Endothelial cell of hepatic sinusoid (primary cell): ENCODE measurements at regions not wholly inside any gene's neighbourhood (a gene's known extent, or its start where the extent isn't known, plus 50 kb on each side); places are given as distances from the start of the nearest gene placed in this dataset.
"Not testable (repeated sequence)": the region's sequence is repeated elsewhere in the genome, so short reads cannot be mapped to it uniquely, and the experiment has no call there.

Experiments
- in situ Hi-C: cut with HindIII; loops from 2 replicates; pipeline ENCODE4 v1.10.0; 2017; ENCODE audit warnings: low sequenced_read_pairs

- in situ Hi-C loops, result no loop called here
These were observed 856.3 kb upstream of the NDST4 start for GRCh38 chr4:115969756-115970155.

GRCh38 chr4:115965588-115965987, 852.2 kb upstream of the NDST4 start:
- in situ Hi-C loops, result no loop called here

- in situ Hi-C loops, result not testable (repeated sequence)
These were observed 842.8 kb upstream of the NDST4 start for GRCh38 chr4:115956054-115956796.

- in situ Hi-C loops, result no loop called here
These were observed 837.4 kb upstream of the NDST4 start for GRCh38 chr4:115950806-115951205.

GRCh38 chr4:115949974-115950743, 836.7 kb upstream of the NDST4 start:
- in situ Hi-C loops, result not testable (repeated sequence)

GRCh38 chr4:115945026-115945425, 831.6 kb upstream of the NDST4 start:
- in situ Hi-C loops, result no loop called here

GRCh38 chr4:115944146-115944905, 830.9 kb upstream of the NDST4 start:
- in situ Hi-C loops, result no loop called here

- in situ Hi-C loops, result no loop called here
These were observed 825.5 kb upstream of the NDST4 start for GRCh38 chr4:115938764-115939443.

- in situ Hi-C loops, result no loop called here
These were observed 816.0 kb upstream of the NDST4 start for GRCh38 chr4:115929373-115929772.

GRCh38 chr4:115927382-115927781, 814.0 kb upstream of the NDST4 start:
- in situ Hi-C loops, result no loop called here

GRCh38 chr4:115923152-115923551, 809.7 kb upstream of the NDST4 start:
- in situ Hi-C loops, result no loop called here

- in situ Hi-C loops, result no loop called here
These were observed 807.2 kb upstream of the NDST4 start for GRCh38 chr4:115920637-115921036.

GRCh38 chr4:115918149-115918548, 804.7 kb upstream of the NDST4 start:
- in situ Hi-C loops, result no loop called here

GRCh38 chr4:115906428-115906827, 793.0 kb upstream of the NDST4 start:
- in situ Hi-C loops, result no loop called here

- in situ Hi-C loops, result no loop called here
These were observed 770.4 kb upstream of the NDST4 start for GRCh38 chr4:115883847-115884246.

GRCh38 chr4:115883231-115883630, 769.8 kb upstream of the NDST4 start:
- in situ Hi-C loops, result no loop called here

GRCh38 chr4:115873048-115873447, 759.6 kb upstream of the NDST4 start:
- in situ Hi-C loops, result no loop called here

- in situ Hi-C loops, result no loop called here
These were observed 758.2 kb upstream of the NDST4 start for GRCh38 chr4:115871596-115871995.

- in situ Hi-C loops, result no loop called here
These were observed 753.0 kb upstream of the NDST4 start for GRCh38 chr4:115866364-115866896.

GRCh38 chr4:115865736-115866135, 752.3 kb upstream of the NDST4 start:
- in situ Hi-C loops, result no loop called here

- in situ Hi-C loops, result no loop called here
These were observed 739.3 kb upstream of the NDST4 start for GRCh38 chr4:115852767-115853091.
